HG03442 (cell line): ENCODE measurements at regions not wholly inside any gene's neighbourhood (a gene's known extent, or its start where the extent isn't known, plus 50 kb on each side); places are given as distances from the start of the nearest gene placed in this dataset.
"Not testable (repeated sequence)": the region's sequence is repeated elsewhere in the genome, so short reads cannot be mapped to it uniquely, and the experiment has no call there.

Source experiments
- ATAC-seq: cut with Tn5 transposase; IDR thresholded peaks from one replicate; pipeline ENCODE4 v1.9.1; 2021; ENCODE audit warnings: mild to moderate bottlenecking, moderate library complexity; ENCODE audit not compliant: unreplicated experiment

DNA sequence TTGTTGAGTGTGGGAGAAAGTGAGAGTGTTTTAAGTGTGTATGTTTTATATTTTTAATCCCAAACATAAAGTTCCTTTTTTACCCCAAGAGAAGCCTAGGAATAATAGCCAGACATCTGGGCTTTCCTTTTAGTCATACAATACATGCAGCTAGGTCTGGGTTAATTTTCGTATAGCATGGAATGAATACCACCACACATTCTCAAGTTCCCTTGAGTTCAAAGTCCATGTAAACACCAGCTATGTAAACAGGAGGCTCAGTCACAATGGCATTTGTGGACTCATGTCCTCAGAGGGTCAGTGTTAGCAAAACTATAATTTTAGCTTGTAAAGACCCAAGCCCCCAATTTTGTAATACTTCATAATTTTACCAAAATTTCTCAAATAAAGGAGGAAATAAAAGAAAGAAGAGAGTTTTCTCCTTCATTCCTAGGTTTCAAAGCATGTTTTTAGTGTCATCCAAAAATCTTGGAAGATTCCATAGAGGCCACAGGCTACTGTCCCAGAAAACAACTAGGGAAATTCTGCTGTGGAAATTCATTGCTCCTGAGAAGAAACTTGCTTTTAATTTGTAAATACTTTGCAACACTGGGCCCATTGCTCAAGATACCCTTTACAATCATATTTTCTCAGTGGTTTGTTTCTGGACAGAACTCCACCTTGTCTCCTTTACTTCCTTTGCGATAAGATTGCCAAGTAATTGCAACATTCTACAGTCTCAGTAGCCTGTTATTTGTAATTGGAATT, 671.2 kb downstream of the COL12A1 start:
- no peak for ATAC-seq

DNA sequence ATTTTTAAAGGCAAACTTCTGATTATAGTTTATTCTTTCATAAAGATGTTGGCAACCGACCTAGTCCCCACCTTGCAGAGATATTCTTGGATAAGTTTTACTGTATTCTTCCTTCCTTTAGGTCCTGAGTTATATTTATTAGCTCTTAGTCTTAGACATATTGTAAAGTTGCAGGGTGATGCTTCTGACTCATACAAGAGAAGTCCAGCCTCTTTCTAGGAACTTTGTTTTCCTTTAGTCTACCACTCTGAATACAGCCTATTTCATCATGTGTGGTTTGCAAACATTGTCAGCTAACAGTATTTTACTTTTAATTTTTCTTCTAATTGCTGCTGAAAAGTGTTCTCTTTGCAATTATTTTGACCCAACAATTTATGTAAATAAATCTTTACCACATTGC, 686.7 kb downstream of the COL12A1 start:
- ATAC-seq = no peak

DNA sequence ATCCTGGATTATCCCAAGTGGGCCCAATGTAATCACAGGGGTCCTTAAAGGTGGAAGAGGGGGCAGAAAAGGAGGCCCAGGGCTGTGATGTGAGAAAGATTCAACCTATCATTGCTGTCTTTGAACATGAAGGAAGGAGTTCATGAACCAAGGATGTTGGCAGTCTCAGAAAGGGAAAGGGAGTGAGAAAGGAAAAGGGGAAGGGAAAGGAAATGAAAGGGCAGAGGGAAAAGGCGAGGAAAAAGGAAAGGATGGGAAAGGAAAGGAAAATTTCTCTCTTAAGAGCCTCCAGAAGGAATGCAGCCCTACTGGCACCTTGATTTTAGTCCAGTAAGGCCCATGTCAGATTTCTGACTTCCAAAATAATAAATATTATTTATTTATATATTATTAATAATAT, 687.8 kb downstream of the COL12A1 start:
- ATAC-seq = no peak

DNA sequence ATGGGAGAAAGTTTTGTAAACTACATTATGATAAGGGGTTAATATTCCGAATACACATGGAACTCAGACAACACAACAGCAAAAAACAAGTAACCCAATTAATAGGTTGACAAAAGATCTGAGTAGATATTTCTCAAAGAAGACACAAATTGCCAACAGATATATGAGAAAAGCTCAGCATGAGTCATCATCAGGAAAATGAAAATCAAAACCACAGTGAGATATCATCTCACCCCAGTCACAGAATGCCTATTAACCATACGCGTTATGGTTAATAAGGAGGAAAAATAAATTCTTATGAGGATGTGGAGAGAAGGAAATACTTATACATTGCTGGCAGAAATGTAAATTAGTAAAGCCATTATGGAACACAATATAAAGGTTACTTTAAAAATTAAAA, 695.0 kb downstream of the COL12A1 start:
- ATAC-seq = no peak

DNA sequence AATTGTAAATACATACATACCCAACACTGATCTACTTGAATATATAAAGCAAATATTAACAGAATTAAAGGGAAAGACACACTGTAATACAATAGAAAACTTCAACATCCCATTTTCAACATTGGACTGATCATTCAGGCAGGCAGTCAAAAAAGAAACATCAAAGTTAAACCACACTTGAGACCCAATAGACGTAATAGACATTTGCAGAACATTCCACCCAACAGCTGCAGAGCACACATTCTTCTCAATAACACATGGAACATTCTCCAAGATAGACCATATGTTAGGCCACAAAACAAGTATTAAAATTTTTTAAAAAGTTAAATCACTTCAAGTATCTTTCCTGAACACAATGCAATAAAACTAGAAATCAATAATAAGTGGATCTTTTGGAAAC, 698.2 kb downstream of the COL12A1 start:
- no peak for ATAC-seq

DNA sequence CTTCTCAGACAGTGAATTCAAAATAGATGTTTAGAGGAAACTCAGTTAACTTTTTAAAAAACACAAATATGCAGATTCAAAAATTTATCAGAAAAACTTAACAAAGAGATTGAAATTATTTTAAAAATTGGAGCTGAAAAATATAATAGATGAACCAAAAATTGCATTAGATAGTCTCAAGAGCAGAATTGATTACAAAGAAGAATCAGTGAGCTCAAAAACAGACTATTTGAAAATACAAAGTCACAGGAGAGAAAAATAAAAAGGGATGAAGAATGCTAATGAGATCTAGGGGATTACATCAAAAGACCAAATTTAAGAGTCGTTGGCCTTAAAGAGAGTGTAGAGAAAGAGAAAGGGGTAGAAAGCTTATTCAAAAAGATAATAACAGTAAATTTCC, 700.5 kb downstream of the COL12A1 start:
- no peak for ATAC-seq

DNA sequence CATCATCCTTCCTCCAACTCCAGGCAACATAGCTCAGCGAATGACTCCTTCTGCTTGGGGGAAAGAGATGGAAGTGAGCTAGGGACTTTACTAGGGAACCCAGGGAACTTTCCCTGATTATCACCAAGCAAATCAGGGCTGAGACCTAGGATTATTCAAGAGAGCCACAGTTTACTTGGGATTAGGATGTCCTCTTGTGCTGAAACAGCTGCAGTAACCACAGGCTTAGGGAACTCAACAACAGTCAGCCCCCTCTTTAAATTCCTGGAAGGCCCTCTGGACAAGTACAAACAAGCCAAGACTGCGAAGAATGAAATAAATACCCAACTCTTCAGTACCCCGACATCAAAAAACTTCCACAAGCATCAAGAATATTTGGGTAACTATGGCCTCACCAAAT, 700.9 kb downstream of the COL12A1 start:
- no peak for ATAC-seq

DNA sequence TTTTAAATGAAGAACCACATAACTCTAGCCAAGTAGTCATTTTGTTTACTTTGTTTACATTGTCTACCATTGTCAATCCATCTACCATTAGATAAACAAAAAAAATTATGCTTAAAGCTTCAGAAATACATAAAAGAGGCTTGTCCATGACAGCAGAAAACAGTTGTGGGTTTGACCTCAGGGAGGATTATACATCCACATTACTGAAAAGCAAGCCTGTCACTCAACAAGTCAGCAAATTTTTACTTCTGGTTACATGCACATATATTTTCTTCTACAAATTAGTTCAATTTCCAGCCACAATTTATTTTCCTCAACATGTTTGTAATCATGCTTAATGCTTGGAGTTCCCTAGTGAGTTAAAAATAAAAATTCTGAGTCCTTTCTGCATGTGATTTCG, 713.3 kb downstream of the COL12A1 start:
- ATAC-seq = no peak

DNA sequence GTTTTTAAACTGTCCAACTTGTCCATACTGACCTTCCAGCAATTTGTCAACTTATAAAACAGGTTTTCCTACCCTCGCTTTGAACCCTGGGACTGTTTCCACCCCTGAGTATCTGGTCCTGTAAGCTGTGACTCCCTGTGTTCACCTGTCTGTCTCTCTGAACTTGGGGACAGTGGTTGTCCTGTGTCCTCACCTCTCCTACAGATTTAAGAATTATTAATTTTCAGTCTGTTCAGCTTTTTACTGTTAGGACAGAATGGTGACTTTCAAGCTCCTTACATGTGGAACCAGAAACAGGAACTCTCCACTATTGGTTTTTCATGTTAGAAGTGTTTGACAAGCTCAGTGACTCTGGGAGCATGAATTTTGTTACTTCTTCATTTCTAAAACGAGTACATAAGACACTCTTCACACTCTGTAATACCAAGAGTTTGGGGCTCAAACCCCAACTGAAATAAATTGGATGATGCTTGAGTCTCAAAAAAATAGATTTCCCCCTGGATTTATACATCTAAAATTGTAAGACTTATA, 713.9 kb downstream of the COL12A1 start:
- ATAC-seq = no peak

DNA sequence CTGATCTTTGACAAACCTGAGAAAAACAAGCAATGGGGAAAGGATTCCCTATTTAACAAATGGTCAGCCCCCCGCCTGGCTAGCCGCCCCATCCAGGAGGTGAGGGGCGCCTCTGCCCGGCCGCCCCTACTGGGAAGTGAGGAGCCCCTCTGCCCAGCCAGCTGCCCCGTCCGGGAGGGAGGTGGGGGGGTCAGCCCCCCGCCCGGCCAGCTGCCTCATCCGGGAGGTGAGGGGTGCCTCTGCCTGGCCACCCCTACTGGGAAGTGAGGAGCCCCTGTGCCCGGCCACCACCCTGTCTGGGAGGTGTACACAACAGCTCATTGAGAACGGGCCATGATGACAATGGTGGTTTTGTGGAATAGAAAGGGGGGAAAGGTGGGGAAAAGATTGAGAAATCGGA, 717.1 kb downstream of the COL12A1 start:
- not testable (repeated sequence) for ATAC-seq

DNA sequence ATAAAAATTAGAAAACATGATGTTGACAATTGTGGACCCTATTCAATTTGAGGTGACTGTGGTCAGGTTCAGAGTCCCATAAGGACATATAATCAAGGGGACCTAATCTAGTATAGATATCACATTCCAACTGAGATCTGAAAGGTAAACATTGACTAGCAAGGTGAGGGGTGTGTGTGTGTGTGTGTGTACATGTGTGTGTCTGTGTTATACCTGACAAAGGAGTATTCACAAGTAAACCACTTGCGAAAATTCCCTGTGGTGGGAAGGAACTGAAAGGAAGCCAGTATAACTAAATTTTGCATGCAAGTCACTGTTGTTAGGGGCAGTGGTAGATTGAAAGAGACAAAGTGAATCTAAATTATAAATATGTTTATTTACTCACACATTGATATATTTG, 723.7 kb downstream of the COL12A1 start:
- ATAC-seq = no peak

DNA sequence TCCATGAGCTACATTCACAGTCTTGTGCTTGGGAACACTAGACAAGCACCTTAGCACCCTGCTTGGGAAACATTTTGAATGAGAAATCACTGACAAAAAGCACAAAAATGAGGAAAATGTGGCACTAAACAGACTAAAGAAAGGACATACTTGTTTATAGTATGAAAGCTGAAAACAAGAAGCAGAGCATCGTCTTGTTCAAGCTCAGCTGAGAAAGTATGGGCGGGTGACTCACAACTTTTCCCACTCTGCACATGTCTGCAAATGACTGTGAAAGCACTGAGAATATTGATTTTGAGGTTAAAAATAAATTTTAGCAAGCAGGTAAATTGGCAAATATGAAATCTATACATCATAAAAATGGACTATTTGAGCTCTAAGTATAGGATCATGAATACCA, 725.3 kb downstream of the COL12A1 start:
- no peak for ATAC-seq

DNA sequence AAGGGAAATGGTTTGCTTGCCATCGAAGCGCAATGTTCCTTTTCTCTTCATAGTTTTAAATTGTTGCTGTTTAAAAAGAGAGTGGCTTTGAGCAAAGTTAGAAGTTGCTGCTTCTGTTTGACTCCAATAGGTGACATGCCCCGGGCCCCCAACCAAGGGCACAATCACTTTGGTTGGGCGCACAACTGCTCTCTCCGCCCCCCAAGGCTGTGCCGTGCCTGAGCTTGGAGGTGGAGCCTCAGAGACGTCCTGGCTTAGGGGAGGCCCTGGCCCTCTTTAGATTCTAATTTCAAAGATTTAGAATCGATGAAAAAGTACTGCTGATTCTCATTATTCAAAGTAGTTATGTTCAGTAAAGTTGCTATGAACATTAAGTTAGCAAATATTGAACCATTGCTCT, 725.9 kb downstream of the COL12A1 start:
- no peak for ATAC-seq

DNA sequence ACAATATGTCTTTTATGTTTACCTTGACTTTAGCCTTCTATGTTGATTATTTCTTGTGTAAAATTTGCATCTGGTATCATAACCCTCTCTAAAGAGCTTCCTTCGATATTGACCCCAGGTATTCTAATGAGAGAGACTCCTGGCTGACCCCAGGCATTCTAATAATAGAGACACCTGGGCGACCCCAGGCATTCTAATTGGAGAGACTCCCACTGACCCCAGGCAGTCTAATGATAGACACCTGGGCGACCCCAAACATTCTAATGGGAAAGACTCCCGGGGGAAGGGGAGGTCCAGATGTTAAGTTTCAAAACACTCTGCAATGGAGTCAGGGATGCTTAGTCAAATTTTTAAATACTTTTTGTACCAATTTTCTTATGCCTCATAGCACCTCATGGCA, 726.4 kb downstream of the COL12A1 start:
- ATAC-seq = no peak

DNA sequence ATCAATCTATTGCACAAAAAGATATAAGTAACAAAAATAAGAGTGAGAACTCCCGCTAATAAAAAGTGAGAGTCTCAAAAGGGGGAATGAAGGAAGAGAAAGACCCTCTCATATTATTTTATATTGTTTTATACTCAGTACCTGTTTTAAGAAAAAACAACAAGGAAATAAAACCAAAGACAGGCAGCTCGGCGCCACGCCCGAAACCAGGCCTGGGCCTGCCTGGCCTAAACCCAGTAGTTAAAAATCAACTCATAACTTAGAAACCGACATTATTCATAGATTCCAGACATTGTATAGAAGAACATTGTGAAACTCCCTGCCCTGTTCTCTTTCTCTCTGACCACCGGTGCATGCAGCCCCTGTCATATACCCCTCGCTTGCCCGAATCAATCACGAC, 731.8 kb downstream of the COL12A1 start:
- not testable (repeated sequence) for ATAC-seq

DNA sequence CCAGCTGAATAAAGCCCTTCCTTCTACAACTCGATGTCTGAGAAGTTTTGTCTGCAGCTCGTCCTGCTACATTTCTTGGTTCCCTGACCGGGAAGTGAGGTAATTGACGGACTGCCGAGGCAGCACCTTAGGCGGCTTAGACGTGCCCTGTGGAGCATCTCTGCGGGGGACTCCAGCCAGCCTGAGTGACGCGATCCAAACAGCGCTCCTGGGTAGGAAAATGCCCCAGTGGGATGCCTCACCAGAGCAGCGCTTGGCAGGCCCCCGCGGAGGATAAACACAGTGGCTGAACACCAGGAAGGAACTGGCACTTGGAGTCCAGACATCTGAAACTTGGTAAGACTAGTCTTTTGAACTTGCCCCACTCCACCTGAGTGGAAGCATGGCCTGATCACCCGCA, 737.3 kb downstream of the COL12A1 start:
- ATAC-seq = not testable (repeated sequence)

DNA sequence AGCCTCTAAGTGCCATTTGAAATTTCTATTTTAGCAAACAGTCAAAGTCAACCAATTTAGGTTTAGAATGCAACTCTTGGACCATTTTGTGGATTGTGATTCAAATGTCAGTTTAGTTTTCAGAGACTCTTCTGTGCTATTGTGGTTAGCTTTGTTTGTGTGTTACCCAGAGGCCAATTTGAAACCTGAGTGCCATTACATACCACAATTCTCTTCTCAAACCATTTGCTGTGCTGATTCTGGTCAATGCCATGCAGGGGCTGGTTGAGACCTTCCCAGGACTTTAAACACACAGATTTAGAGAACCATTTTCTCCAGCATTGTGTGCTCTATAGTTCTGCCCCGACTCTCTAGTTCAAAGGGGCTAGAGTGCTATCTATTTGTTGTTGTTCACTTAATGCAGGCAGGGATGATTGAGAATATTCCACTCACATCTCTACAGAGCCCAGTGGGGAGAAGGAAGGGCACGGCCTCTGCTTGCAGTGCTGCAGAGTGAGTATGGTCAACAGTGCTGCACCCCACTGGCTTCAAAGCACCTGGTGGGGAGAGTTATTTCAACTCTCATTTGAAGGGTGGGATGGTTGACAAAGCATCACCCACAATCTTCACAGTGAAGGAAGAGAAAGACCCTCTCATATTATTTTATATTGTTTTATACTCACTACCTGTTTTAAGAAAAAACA, 738.2 kb downstream of the COL12A1 start:
- ATAC-seq = no peak

DNA sequence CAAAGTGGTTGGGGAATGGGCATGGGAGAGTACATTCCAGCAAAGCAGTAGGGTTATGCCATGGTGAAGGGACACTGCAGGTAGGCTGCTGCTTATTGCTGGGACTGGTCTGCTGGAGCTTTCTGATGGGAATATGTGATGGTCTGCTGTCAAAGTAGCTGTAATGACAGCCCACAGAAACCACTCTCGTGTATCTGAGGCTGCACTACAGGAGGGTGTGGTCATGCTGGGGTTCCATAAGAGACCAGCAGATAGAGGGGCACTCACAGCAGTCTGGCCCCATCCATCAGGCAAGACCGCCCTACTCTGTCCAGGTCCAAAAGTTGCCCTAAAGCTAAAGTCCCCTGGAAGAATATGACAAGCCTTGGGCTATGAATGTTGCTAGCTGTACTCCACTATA, 739.3 kb downstream of the COL12A1 start:
- ATAC-seq = no peak

DNA sequence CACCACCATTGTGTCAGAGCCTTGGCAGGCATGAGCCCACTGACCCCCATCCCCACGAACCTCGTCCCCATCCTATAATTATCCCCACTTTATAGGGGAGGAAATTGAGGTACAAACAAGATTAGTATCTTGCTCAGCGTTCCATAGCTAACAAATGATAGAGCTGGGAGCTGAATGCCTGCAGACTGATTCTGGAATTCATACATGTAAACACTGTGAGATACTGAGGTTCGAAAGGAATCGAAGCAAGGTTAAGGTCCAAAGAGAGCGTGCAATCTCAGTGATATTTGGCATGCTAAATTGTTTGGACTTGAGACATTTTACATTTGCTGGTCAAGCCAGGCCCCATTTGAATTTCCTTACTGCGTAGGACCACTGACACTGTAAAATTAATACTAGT, 746.6 kb downstream of the COL12A1 start:
- no peak for ATAC-seq

DNA sequence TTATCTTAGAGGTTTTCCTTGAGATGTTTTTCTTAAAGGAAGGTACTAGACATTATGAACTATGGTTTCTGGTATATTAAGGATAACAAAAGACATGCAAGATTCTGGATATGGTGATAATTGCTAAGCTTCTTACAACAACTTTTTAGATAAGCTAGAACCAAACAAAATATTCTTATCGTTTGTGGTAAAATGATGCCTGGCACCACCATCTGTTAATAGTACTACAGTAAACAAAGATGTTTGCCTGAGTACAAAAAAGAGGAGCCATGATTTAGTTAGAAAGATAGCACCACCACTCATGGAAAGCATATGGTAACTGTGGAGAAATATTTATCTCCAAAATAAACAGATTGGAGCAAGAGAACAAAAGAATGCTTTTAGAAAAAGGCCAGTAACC, 747.3 kb downstream of the COL12A1 start:
- no peak for ATAC-seq

DNA sequence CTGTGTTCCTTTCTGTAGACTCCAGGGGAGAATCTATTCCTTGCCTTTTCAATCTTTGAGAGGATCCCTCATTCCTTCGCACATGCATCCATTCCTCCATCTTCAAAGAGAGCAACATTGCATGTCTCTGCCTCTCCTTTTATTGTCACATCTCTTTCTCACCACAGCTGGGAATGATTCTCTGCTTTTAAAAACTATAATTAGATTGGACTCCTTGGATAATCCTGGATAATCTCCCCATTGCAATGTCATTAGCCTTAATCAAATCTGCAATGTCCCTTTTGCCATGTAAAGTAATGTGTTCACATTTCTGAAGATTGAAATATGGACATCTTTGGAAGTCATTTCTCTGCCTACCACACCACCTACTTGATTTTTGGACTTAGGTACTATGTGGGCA, 750.1 kb downstream of the COL12A1 start:
- no peak for ATAC-seq

DNA sequence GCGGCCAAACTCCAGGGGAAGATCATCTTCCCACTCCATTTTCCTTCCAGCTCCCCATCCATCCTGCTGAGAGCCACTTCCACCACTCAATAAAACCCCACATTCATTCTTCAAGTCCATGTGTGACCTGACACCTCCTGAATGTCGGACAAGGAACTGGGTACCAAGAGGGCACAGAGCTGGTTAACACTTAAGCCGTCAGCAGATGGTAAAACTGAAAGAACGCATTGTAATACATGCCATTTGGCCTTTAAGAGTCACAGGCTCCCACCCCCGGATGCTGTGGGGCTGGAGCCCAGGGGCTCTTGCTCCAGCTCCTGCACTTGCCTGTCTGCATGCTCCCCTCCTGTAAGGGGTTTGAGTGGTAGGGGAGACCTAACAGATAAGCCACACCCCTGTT, 753.9 kb downstream of the COL12A1 start:
- no peak for ATAC-seq

DNA sequence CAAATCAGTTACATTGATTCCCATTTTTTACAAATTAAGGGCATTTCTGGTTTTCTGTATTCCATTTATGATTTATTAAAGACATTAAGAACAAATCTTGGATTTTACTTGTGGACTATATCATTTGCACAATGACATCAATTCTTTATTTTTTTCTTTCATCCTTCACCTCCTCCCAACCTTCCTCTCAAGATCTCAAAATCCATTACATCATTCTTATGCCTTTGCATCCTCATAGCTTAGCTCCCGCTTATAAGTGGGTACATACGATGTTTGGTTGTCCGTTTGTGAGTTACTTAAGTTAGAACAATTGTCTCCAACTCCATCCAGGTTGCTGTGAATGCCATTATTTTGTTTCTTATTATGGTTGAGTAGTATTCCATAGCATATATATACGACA, 752.8 kb downstream of the CD109 start:
- no peak for ATAC-seq
